HEK293 (cell line): ENCODE measurements at regions not wholly inside any gene's neighbourhood (a gene's known extent, or its start where the extent isn't known, plus 50 kb on each side); places are given as distances from the start of the nearest gene placed in this dataset.

Experiments used
- CTCF ChIP-seq: fragments of 450-650 bp; formaldehyde crosslinking; IDR thresholded peaks from 2 replicates; pipeline ENCODE4 v1.5.1; 2016; ENCODE audit warnings: missing biosample characterization, missing genetic modification characterization
- HIC1 ChIP-seq: fragments of 450-650 bp; formaldehyde crosslinking; IDR thresholded peaks from 2 replicates; pipeline ENCODE4 v1.5.1; 2016; ENCODE audit warnings: missing biosample characterization, missing genetic modification characterization
- ZBTB49 ChIP-seq: fragments of 450-650 bp; formaldehyde crosslinking; IDR thresholded peaks from 2 replicates; pipeline ENCODE4 v1.5.1; 2016; ENCODE audit warnings: missing biosample characterization, missing genetic modification characterization, low read depth

GRCh38 chr5:125381290-125381689 lies 634.9 kb upstream of the ZNF608 start:
- TF ChIP-seq CTCF (tag by site-specific recombination), result no peak
- no peak for TF ChIP-seq HIC1
- no peak for TF ChIP-seq ZBTB49
